Kidney epithelial cell (primary cell): ENCODE measurements at regions not wholly inside any gene's neighbourhood (a gene's known extent, or its start where the extent isn't known, plus 50 kb on each side); places are given as distances from the start of the nearest gene placed in this dataset.

ENCODE experiments used
- DNase-seq: peaks from one replicate; pipeline ENCODE4 v3.0.0-alpha.2; 2010; ENCODE audit warnings: low read depth
- H3K27me3 ChIP-seq: 2 replicates; pipeline ENCODE4 v1.6.0; 2011; ENCODE audit warnings: low read length; ENCODE audit not compliant: control insufficient read depth, insufficient read depth
- H3K36me3 ChIP-seq: 2 replicates; pipeline ENCODE4 v1.5.1; 2011; ENCODE audit warnings: low read length; ENCODE audit not compliant: control insufficient read depth, insufficient read depth
- H3K4me3 ChIP-seq: 2 replicates; pipeline ENCODE4 v1.5.1; 2011; ENCODE audit warnings: low read depth, mild to moderate bottlenecking, control low read depth, low read length
- TF ChIP-seq, protein P1 (sequence below): IDR thresholded peaks from 2 replicates; pipeline ENCODE4 v1.5.1; 2011; ENCODE audit warnings: mild to moderate bottlenecking, moderate library complexity, low read length, control low read depth, inconsistent platforms; ENCODE audit not compliant: insufficient read depth, poor library complexity, severe bottlenecking

- H3K4me3 ChIP-seq = no peak overlapping the region
- TF ChIP-seq, protein P1, sequence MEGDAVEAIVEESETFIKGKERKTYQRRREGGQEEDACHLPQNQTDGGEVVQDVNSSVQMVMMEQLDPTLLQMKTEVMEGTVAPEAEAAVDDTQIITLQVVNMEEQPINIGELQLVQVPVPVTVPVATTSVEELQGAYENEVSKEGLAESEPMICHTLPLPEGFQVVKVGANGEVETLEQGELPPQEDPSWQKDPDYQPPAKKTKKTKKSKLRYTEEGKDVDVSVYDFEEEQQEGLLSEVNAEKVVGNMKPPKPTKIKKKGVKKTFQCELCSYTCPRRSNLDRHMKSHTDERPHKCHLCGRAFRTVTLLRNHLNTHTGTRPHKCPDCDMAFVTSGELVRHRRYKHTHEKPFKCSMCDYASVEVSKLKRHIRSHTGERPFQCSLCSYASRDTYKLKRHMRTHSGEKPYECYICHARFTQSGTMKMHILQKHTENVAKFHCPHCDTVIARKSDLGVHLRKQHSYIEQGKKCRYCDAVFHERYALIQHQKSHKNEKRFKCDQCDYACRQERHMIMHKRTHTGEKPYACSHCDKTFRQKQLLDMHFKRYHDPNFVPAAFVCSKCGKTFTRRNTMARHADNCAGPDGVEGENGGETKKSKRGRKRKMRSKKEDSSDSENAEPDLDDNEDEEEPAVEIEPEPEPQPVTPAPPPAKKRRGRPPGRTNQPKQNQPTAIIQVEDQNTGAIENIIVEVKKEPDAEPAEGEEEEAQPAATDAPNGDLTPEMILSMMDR = no peak
- H3K27me3 ChIP-seq = no peaks in the 10 kb centered on the region
- no peaks in the 10 kb centered on the region for H3K36me3 ChIP-seq
- no peak for DNase-seq
These were observed 957.9 kb downstream of the BRD1 start for GRCh38 chr22:48869788-48870187.

DNA sequence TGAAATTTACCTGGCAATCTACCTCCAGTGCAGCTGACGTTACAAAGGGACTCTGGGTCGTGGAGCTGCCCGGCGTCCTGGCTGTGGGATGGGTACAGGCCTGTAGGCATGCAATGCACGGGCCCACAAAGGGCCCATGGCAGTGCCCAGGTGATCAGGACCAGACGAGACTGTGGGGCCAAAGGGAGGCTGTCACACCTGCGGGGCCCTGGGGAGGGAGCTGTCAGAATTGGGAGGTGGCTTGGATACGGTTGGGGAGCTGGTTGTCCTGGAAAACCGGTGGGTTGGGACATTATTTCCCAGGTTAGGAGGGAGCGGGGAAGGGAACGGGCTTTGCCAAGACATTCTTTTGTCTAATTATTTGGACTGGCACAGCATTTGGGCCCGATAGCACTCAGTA is 958.5 kb downstream of the BRD1 start:
- TF ChIP-seq, protein P1 = no peak
- DNase-seq = no peak
- no peaks in the 10 kb centered on the region for H3K36me3 ChIP-seq
- no peak overlapping the region for H3K4me3 ChIP-seq
- no peaks in the 10 kb centered on the region for H3K27me3 ChIP-seq

DNA sequence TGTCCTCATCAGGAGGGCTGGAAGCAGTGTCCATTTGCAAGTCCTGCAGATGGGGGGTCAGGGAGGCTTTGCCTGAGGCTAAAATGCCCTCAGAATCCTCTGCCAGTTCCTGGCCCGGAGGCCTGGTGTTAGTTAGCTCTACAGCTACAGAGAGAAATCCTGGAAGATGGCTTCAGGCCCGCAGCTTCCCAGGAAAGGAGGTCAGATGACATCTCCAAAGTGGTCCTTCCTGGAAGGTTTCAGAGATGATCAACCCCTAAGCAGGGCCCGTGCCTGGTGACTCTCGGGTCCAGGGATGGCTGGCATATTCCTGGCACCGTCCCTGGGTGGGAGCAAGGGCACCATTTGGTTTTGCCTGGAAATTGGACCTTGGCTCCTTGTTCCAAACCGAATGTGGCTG is 959.1 kb downstream of the BRD1 start:
- TF ChIP-seq, protein P1 = no peak
- Histone ChIP-seq H3K27me3 (no peaks in the 10 kb centered on the region), H3K4me3 (no peak overlapping the region), H3K36me3 (no peaks in the 10 kb centered on the region)
- no peak for DNase-seq

DNA sequence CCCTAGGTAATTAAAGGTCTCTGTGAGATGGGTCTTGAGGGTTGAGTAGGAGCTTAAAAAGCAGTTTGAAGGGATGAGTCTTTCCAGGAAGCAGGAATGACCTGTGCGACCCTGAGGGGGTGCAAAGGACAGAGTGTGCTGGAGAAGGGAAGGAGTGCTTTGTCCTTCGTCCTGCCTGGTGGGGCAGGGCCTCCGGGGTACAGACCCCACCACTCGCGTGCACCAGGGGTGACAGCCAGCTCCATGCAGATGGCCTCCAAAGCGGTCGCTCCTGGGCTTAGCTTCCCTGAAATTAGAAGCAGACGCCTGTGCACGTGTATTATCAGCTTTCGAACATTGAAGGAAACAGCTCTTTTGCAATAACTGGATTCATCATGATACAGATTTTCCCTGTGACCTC is 959.8 kb downstream of the BRD1 start:
- TF ChIP-seq, protein P1 = no peak
- no peak overlapping the region for H3K4me3 ChIP-seq
- H3K27me3 ChIP-seq = no peaks in the 10 kb centered on the region
- H3K36me3 ChIP-seq = no peaks in the 10 kb centered on the region
- no peak for DNase-seq

GRCh38 chr22:48866906-48867681 is 960.6 kb downstream of the BRD1 start:
- no peak overlapping the region for H3K4me3 ChIP-seq
- H3K27me3 ChIP-seq = no peaks in the 10 kb centered on the region
- no peak for DNase-seq
- no peaks in the 10 kb centered on the region for H3K36me3 ChIP-seq
- TF ChIP-seq, protein P1 = no peak

DNA sequence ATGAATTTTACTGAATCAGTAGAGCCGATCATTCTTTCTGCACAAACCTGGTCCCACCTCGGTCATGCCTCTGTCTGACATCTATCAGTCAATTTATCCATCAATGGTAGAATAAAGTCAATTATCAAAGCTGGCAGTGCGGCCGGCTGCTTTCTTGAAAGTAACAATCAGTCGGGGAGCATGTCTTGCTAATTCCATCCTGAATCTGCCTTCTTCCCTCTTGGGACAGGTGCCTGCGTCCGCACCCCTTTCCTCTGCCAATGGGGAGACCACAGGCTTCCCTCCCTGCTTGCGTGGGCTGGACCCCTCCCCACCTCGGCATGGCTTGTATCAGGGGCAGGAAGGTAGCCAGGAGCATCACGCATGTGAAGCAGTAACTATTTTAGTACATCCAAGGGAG is 962.9 kb downstream of the BRD1 start:
- TF ChIP-seq, protein P1 = no peak
- Histone ChIP-seq H3K36me3 (no peaks in the 10 kb centered on the region), H3K27me3 (no peaks in the 10 kb centered on the region), H3K4me3 (no peak overlapping the region)
- DNase-seq = no peak
